ENCODE measurements at regions not wholly inside any gene's neighbourhood (a gene's known extent, or its start where the extent isn't known, plus 50 kb on each side); places are given as distances from the start of the nearest gene placed in this dataset.
"Not testable (repeated sequence)": the region's sequence is repeated elsewhere in the genome, so short reads cannot be mapped to it uniquely, and the experiment has no call there.

GRCh38 chr1:193437785-193438184, 251.4 kb upstream of the B3GALT2 start:
- H3K36me3 Mint-ChIP-seq: peaks cover 26% of the 10 kb centered on the region
- peaks cover 7 to 48% (median 22%) of the 10 kb centered on the region in 3 donors for H3K9me3 Mint-ChIP-seq
- Histone ChIP-seq H3K27ac (ENCODE audit: low read length) (peak overlapping the region; percentile 33), H3K36me3 (ENCODE audit: control insufficient read depth in 2 of 2, extremely low read depth in 1 of 2, insufficient read depth in 1 of 2, low read length in 1 of 2) (no peaks in the 10 kb centered on the region), H3K9me3 (no peaks in the 10 kb centered on the region), H3K27me3 (replicated peaks in 1 of 2; ENCODE audit: control insufficient read depth in 2 of 2, extremely low read depth in 1 of 2, insufficient read depth in 2 of 2, low read length in 1 of 2) (no peaks in the 10 kb centered on the region), H3K4me3 (ENCODE audit: control insufficient read depth in 1 of 2, extremely low read depth in 1 of 2, low read length in 1 of 2) (no peak overlapping the region), H3K4me1 (ENCODE audit: control insufficient read depth in 1 of 2, extremely low read depth in 1 of 2, insufficient read depth in 2 of 2, low read length in 2 of 2) (peaks cover 0 to 8% of the 10 kb centered on the region in 2 experiments)
- H3K4me3 Mint-ChIP-seq: no peak overlapping the region
- H3K27me3 Mint-ChIP-seq: no peaks in the 10 kb centered on the region
- DNase-seq (peak in 2 of 35 experiments; percentile 2 to 46), ATAC-seq (replicated peaks in 1 of 4) (peak in 3 of 4 experiments; percentile 54 to 61 (median 61))
- POLR2A ChIA-PET: no interaction called here
- peaks cover 21 to 29% (median 28%) of the 10 kb centered on the region in 3 donors for H3K4me1 Mint-ChIP-seq
- peak overlapping the region; percentile 84 to 93 for H3K27ac Mint-ChIP-seq
- CTCF ChIA-PET: no interaction called here

- Mint-ChIP-seq H3K4me1 (peaks cover 21 to 29% (median 28%) of the 10 kb centered on the region in 3 donors), H3K36me3 (peaks cover 26% of the 10 kb centered on the region), H3K27ac (peak overlapping the region; percentile 84 to 93), H3K9me3 (peaks cover 7 to 48% (median 23%) of the 10 kb centered on the region in 3 donors)
- H3K4me3 ChIP-seq (ENCODE audit: control insufficient read depth in 1 of 2, extremely low read depth in 1 of 2, low read length in 1 of 2); DNase-seq; H3K4me3 Mint-ChIP-seq; H3K4me1 ChIP-seq (ENCODE audit: control insufficient read depth in 1 of 2, extremely low read depth in 1 of 2, insufficient read depth in 2 of 2, low read length in 2 of 2); H3K27me3 Mint-ChIP-seq; ATAC-seq (replicated peaks in 1 of 4); H3K27me3 ChIP-seq (replicated peaks in 1 of 2; ENCODE audit: control insufficient read depth in 2 of 2, extremely low read depth in 1 of 2, insufficient read depth in 2 of 2, low read length in 1 of 2); H3K36me3 ChIP-seq (ENCODE audit: control insufficient read depth in 2 of 2, extremely low read depth in 1 of 2, insufficient read depth in 1 of 2, low read length in 1 of 2); POLR2A ChIA-PET; H3K9me3 ChIP-seq; CTCF ChIA-PET: not testable (repeated sequence)
- 91% methylated on average over 5 of the region's 19 CpGs for WGBS (ENCODE audit: insufficient coverage)
- peak overlapping the region; percentile 33 for H3K27ac ChIP-seq (ENCODE audit: low read length)
Observed at GRCh38 chr1:193437333-193437732, 250.9 kb upstream of the B3GALT2 start.

- peaks cover 0 to 8% of the 10 kb centered on the region in 2 experiments for H3K4me1 ChIP-seq (ENCODE audit: control insufficient read depth in 1 of 2, extremely low read depth in 1 of 2, insufficient read depth in 2 of 2, low read length in 2 of 2)
- POLR2A ChIA-PET: no interaction called here
- H3K27ac ChIP-seq (ENCODE audit: low read length): no peak overlapping the region
- Mint-ChIP-seq H3K36me3 (peaks cover 24% of the 10 kb centered on the region), H3K4me3 (no peak overlapping the region), H3K27ac (peak overlapping the region; percentile 4 to 85), H3K4me1 (peaks cover 21 to 33% (median 32%) of the 10 kb centered on the region in 3 donors), H3K9me3 (peaks cover 7 to 36% (median 22%) of the 10 kb centered on the region in 3 donors), H3K27me3 (no peaks in the 10 kb centered on the region)
- CTCF ChIA-PET: no interaction called here
- DNase-seq (no peak), ATAC-seq (replicated peaks in 1 of 4) (no peak)
- no peaks in the 10 kb centered on the region for H3K36me3 ChIP-seq (ENCODE audit: control insufficient read depth in 2 of 2, extremely low read depth in 1 of 2, insufficient read depth in 1 of 2, low read length in 1 of 2)
- H3K9me3 ChIP-seq: no peaks in the 10 kb centered on the region
- no peak overlapping the region for H3K4me3 ChIP-seq (ENCODE audit: control insufficient read depth in 1 of 2, extremely low read depth in 1 of 2, low read length in 1 of 2)
- 31% methylated on average over 1 of the region's 1 CpG for WGBS (ENCODE audit: insufficient coverage)
- H3K27me3 ChIP-seq (replicated peaks in 1 of 2; ENCODE audit: control insufficient read depth in 2 of 2, extremely low read depth in 1 of 2, insufficient read depth in 2 of 2, low read length in 1 of 2): no peaks in the 10 kb centered on the region
Observed at GRCh38 chr1:193435781-193436180, 249.4 kb upstream of the B3GALT2 start.

- CTCF ChIA-PET: no interaction called here
- Histone ChIP-seq H3K4me3 (ENCODE audit: control insufficient read depth in 1 of 2, extremely low read depth in 1 of 2, low read length in 1 of 2) (no peak overlapping the region), H3K9me3 (no peaks in the 10 kb centered on the region), H3K4me1 (ENCODE audit: control insufficient read depth in 1 of 2, extremely low read depth in 1 of 2, insufficient read depth in 2 of 2, low read length in 2 of 2) (peaks cover 0 to 8% of the 10 kb centered on the region in 2 experiments), H3K36me3 (ENCODE audit: control insufficient read depth in 2 of 2, extremely low read depth in 1 of 2, insufficient read depth in 1 of 2, low read length in 1 of 2) (no peaks in the 10 kb centered on the region), H3K27me3 (replicated peaks in 1 of 2; ENCODE audit: control insufficient read depth in 2 of 2, extremely low read depth in 1 of 2, insufficient read depth in 2 of 2, low read length in 1 of 2) (no peaks in the 10 kb centered on the region), H3K27ac (ENCODE audit: low read length) (no peak overlapping the region)
- Mint-ChIP-seq H3K27ac (no peak overlapping the region), H3K27me3 (no peaks in the 10 kb centered on the region), H3K4me1 (peaks cover 21 to 32% (median 31%) of the 10 kb centered on the region in 3 donors), H3K36me3 (peaks cover 24% of the 10 kb centered on the region), H3K4me3 (no peak overlapping the region), H3K9me3 (peaks cover 7 to 25% (median 20%) of the 10 kb centered on the region in 3 donors)
- DNase-seq: no peak
- ATAC-seq (replicated peaks in 1 of 4): peak in 1 of 4 experiments; percentile 35
- no CpG with 5 or more reads among the region's 1 CpG for WGBS (ENCODE audit: insufficient coverage)
- POLR2A ChIA-PET: no interaction called here
Observed at GRCh38 chr1:193434319-193434718, 247.9 kb upstream of the B3GALT2 start.

- Histone ChIP-seq H3K27ac (ENCODE audit: low read length) (no peak overlapping the region), H3K4me3 (ENCODE audit: control insufficient read depth in 1 of 2, extremely low read depth in 1 of 2, low read length in 1 of 2) (no peak overlapping the region), H3K4me1 (ENCODE audit: control insufficient read depth in 1 of 2, extremely low read depth in 1 of 2, insufficient read depth in 2 of 2, low read length in 2 of 2) (peaks cover 0 to 8% of the 10 kb centered on the region in 2 experiments), H3K36me3 (ENCODE audit: control insufficient read depth in 2 of 2, extremely low read depth in 1 of 2, insufficient read depth in 1 of 2, low read length in 1 of 2) (no peaks in the 10 kb centered on the region), H3K27me3 (replicated peaks in 1 of 2; ENCODE audit: control insufficient read depth in 2 of 2, extremely low read depth in 1 of 2, insufficient read depth in 2 of 2, low read length in 1 of 2) (no peaks in the 10 kb centered on the region), H3K9me3 (no peaks in the 10 kb centered on the region)
- Mint-ChIP-seq H3K4me3 (no peak overlapping the region), H3K4me1 (peaks cover 15 to 26% (median 24%) of the 10 kb centered on the region in 3 donors), H3K27me3 (no peaks in the 10 kb centered on the region), H3K9me3 (peaks cover 7 to 25% (median 20%) of the 10 kb centered on the region in 3 donors), H3K27ac (no peak overlapping the region), H3K36me3 (peaks cover 24% of the 10 kb centered on the region)
- ChIA-PET CTCF (no interaction called here), POLR2A (interaction anchor here in 1 of 2 donors (0.6 kb wide), 1 partner anchor 29 kb away, joined by 4 read pairs; no protein-coding TSS in a partner anchor)
- ATAC-seq (replicated peaks in 1 of 4): no peak
- WGBS (ENCODE audit: insufficient coverage): no CpG with 5 or more reads among the region's 1 CpG
- no peak for DNase-seq
Observed at GRCh38 chr1:193433599-193433998, 247.2 kb upstream of the B3GALT2 start.

- Histone ChIP-seq H3K9me3 (no peaks in the 10 kb centered on the region), H3K4me1 (ENCODE audit: control insufficient read depth in 1 of 2, extremely low read depth in 1 of 2, insufficient read depth in 2 of 2, low read length in 2 of 2) (peaks cover 0 to 4% of the 10 kb centered on the region in 2 experiments), H3K27me3 (replicated peaks in 1 of 2; ENCODE audit: control insufficient read depth in 2 of 2, extremely low read depth in 1 of 2, insufficient read depth in 2 of 2, low read length in 1 of 2) (no peaks in the 10 kb centered on the region), H3K27ac (ENCODE audit: low read length) (no peak overlapping the region), H3K36me3 (ENCODE audit: control insufficient read depth in 2 of 2, extremely low read depth in 1 of 2, insufficient read depth in 1 of 2, low read length in 1 of 2) (no peaks in the 10 kb centered on the region), H3K4me3 (ENCODE audit: control insufficient read depth in 1 of 2, extremely low read depth in 1 of 2, low read length in 1 of 2) (no peak overlapping the region)
- peaks cover 24% of the 10 kb centered on the region for H3K36me3 Mint-ChIP-seq
- H3K27ac Mint-ChIP-seq: no peak overlapping the region
- WGBS (ENCODE audit: insufficient coverage): 98% methylated on average over 3 of the region's 3 CpGs
- no peak for ATAC-seq (replicated peaks in 1 of 4)
- DNase-seq: no peak
- H3K4me1 Mint-ChIP-seq: peaks cover 10 to 23% (median 21%) of the 10 kb centered on the region in 3 donors
- H3K27me3 Mint-ChIP-seq: no peaks in the 10 kb centered on the region
- no peak overlapping the region for H3K4me3 Mint-ChIP-seq
- CTCF ChIA-PET: interaction anchor here in 1 of 2 donors (0.6 kb wide), 1 partner anchor 45 kb away, joined by 3 read pairs; no protein-coding TSS in a partner anchor
- peaks cover 7 to 25% (median 20%) of the 10 kb centered on the region in 3 donors for H3K9me3 Mint-ChIP-seq
- POLR2A ChIA-PET: interaction anchor here in 1 of 2 donors (0.6 kb wide), 1 partner anchor 30 kb away, joined by 4 read pairs; no protein-coding TSS in a partner anchor
Observed at GRCh38 chr1:193432979-193433587, 246.7 kb upstream of the B3GALT2 start.

Measured in T-cell (primary cell).